ENCODE measurements at regions not wholly inside any gene's neighbourhood (a gene's known extent, or its start where the extent isn't known, plus 50 kb on each side); places are given as distances from the start of the nearest gene placed in this dataset.

- TF ChIP-seq CTCF (IDR thresholded peaks at IDR 0.05; ENCODE audit: low read depth, low read length) = no peak
- no peak for TF ChIP-seq EZH2phosphoT487 (IDR thresholded peaks at IDR 0.05; ENCODE audit: low read depth)
Observed at GRCh38 chr20:39800111-39800510, 838.0 kb downstream of the DHX35 start.
